Activated naive CD4-positive, alpha-beta T cell treated with anti-CD3 and anti-CD28 coated beads, Interleukin-2, amount 10 ng/mL, durations not matched to agents 7 days and 5 days (primary cell): ENCODE measurements at regions not wholly inside any gene's neighbourhood (a gene's known extent, or its start where the extent isn't known, plus 50 kb on each side); places are given as distances from the start of the nearest gene placed in this dataset.

Experiments
- CTCF ChIA-PET: fragments of 350-600 bp; sonication (Branson Sonifier 250); formaldehyde crosslinking; loops from one replicate; lab custom pipeline; 2021; ENCODE audit warnings: antibody characterized with exemption; lab: Charles Lee
- DNase-seq: peaks from one replicate; pipeline ENCODE4 v3.0.0-alpha.2; 2020
- H3K27ac Mint-ChIP-seq: one replicate; pipeline ENCODE4 v1.8.0; 2021; ENCODE audit warnings: mild to moderate bottlenecking, moderate library complexity, mixed read lengths
- H3K27me3 Mint-ChIP-seq: one replicate; pipeline ENCODE4 v1.8.0; 2021; ENCODE audit warnings: mild to moderate bottlenecking, mixed read lengths
- H3K36me3 Mint-ChIP-seq: one replicate; pipeline ENCODE4 v1.8.0; 2021; ENCODE audit warnings: mixed read lengths
- H3K4me1 Mint-ChIP-seq: one replicate; pipeline ENCODE4 v1.8.0; 2021; ENCODE audit warnings: mixed read lengths
- H3K4me3 Mint-ChIP-seq: one replicate; pipeline ENCODE4 v1.8.0; 2021; ENCODE audit warnings: mild to moderate bottlenecking, moderate library complexity, mixed read lengths
- H3K9me3 Mint-ChIP-seq: one replicate; pipeline ENCODE4 v1.8.0; 2021; ENCODE audit warnings: mixed read lengths

GRCh38 chr13:50323440-50324065 is 308.3 kb downstream of the KCNRG start:
- H3K4me3 Mint-ChIP-seq = no peak overlapping the region
- no peaks in the 10 kb centered on the region for H3K9me3 Mint-ChIP-seq
- peaks cover 12% of the 10 kb centered on the region for H3K27me3 Mint-ChIP-seq
- DNase-seq = no peak
- CTCF ChIA-PET = no interaction called here
- H3K27ac Mint-ChIP-seq = no peak overlapping the region
- H3K4me1 Mint-ChIP-seq = peaks cover 10% of the 10 kb centered on the region
- no peaks in the 10 kb centered on the region for H3K36me3 Mint-ChIP-seq

GRCh38 chr13:50326271-50326670 is 311.0 kb downstream of the KCNRG start:
- no peaks in the 10 kb centered on the region for H3K4me1 Mint-ChIP-seq
- no peaks in the 10 kb centered on the region for H3K9me3 Mint-ChIP-seq
- H3K36me3 Mint-ChIP-seq = no peaks in the 10 kb centered on the region
- H3K27me3 Mint-ChIP-seq = peaks cover 12% of the 10 kb centered on the region
- DNase-seq = no peak
- H3K27ac Mint-ChIP-seq = no peak overlapping the region
- no peak overlapping the region for H3K4me3 Mint-ChIP-seq
- CTCF ChIA-PET = no interaction called here

- CTCF ChIA-PET = no interaction called here
- Mint-ChIP-seq H3K27ac (no peak overlapping the region), H3K4me1 (no peaks in the 10 kb centered on the region), H3K27me3 (peaks cover 12% of the 10 kb centered on the region), H3K9me3 (no peaks in the 10 kb centered on the region), H3K36me3 (no peaks in the 10 kb centered on the region), H3K4me3 (no peak overlapping the region)
- DNase-seq = no peak
These were observed 311.6 kb downstream of the KCNRG start for GRCh38 chr13:50326811-50327210.

- CTCF ChIA-PET = no interaction called here
- no peak for DNase-seq
- no peaks in the 10 kb centered on the region for H3K4me1 Mint-ChIP-seq
- no peaks in the 10 kb centered on the region for H3K36me3 Mint-ChIP-seq
- H3K27me3 Mint-ChIP-seq = peaks cover 4% of the 10 kb centered on the region
- H3K4me3 Mint-ChIP-seq = no peak overlapping the region
- no peak overlapping the region for H3K27ac Mint-ChIP-seq
- H3K9me3 Mint-ChIP-seq = no peaks in the 10 kb centered on the region
These were observed 319.0 kb downstream of the KCNRG start for GRCh38 chr13:50334115-50334778.

GRCh38 chr13:50334944-50335343 is 319.7 kb downstream of the KCNRG start:
- no peaks in the 10 kb centered on the region for H3K36me3 Mint-ChIP-seq
- CTCF ChIA-PET = no interaction called here
- H3K4me1 Mint-ChIP-seq = no peaks in the 10 kb centered on the region
- DNase-seq = no peak
- H3K9me3 Mint-ChIP-seq = no peaks in the 10 kb centered on the region
- H3K4me3 Mint-ChIP-seq = no peak overlapping the region
- no peak overlapping the region for H3K27ac Mint-ChIP-seq
- H3K27me3 Mint-ChIP-seq = peaks cover 9% of the 10 kb centered on the region

GRCh38 chr13:50339271-50339670 is 324.0 kb downstream of the KCNRG start:
- CTCF ChIA-PET = interaction anchor here (1.0 kb wide), 1 partner anchor 21 kb away, joined by 3 read pairs; no protein-coding TSS in a partner anchor
- Mint-ChIP-seq H3K4me1 (no peaks in the 10 kb centered on the region), H3K27me3 (peaks cover 15% of the 10 kb centered on the region), H3K27ac (no peak overlapping the region), H3K4me3 (no peak overlapping the region), H3K36me3 (no peaks in the 10 kb centered on the region), H3K9me3 (no peaks in the 10 kb centered on the region)
- DNase-seq = no peak

- H3K4me1 Mint-ChIP-seq = peaks cover 3% of the 10 kb centered on the region
- no peaks in the 10 kb centered on the region for H3K9me3 Mint-ChIP-seq
- no peak overlapping the region for H3K27ac Mint-ChIP-seq
- H3K4me3 Mint-ChIP-seq = no peak overlapping the region
- no peak for DNase-seq
- no peaks in the 10 kb centered on the region for H3K36me3 Mint-ChIP-seq
- peaks cover 15% of the 10 kb centered on the region for H3K27me3 Mint-ChIP-seq
- CTCF ChIA-PET = interaction anchor here (1.0 kb wide), 1 partner anchor 20 kb away, joined by 3 read pairs; no protein-coding TSS in a partner anchor
These were observed 324.9 kb downstream of the KCNRG start for GRCh38 chr13:50340146-50340545.

- Mint-ChIP-seq H3K27me3 (peaks cover 15% of the 10 kb centered on the region), H3K9me3 (no peaks in the 10 kb centered on the region), H3K4me1 (peaks cover 3% of the 10 kb centered on the region), H3K4me3 (no peak overlapping the region), H3K36me3 (no peaks in the 10 kb centered on the region), H3K27ac (no peak overlapping the region)
- CTCF ChIA-PET = no interaction called here
- no peak for DNase-seq
These were observed 325.5 kb downstream of the KCNRG start for GRCh38 chr13:50340551-50341287.

- Mint-ChIP-seq H3K9me3 (no peaks in the 10 kb centered on the region), H3K36me3 (no peaks in the 10 kb centered on the region), H3K27me3 (peaks cover 15% of the 10 kb centered on the region), H3K4me3 (no peak overlapping the region), H3K4me1 (peaks cover 3% of the 10 kb centered on the region), H3K27ac (no peak overlapping the region)
- no peak for DNase-seq
- CTCF ChIA-PET = no interaction called here
These were observed 326.3 kb downstream of the KCNRG start for GRCh38 chr13:50341526-50341925.

- Mint-ChIP-seq H3K4me1 (peaks cover 3% of the 10 kb centered on the region), H3K9me3 (no peaks in the 10 kb centered on the region), H3K4me3 (no peak overlapping the region), H3K27ac (no peak overlapping the region), H3K27me3 (peaks cover 27% of the 10 kb centered on the region), H3K36me3 (no peaks in the 10 kb centered on the region)
- CTCF ChIA-PET = no interaction called here
- no peak for DNase-seq
These were observed 329.5 kb downstream of the KCNRG start for GRCh38 chr13:50344717-50345116.

- no peak for DNase-seq
- no peaks in the 10 kb centered on the region for H3K9me3 Mint-ChIP-seq
- no peak overlapping the region for H3K4me3 Mint-ChIP-seq
- peaks cover 20% of the 10 kb centered on the region for H3K27me3 Mint-ChIP-seq
- H3K27ac Mint-ChIP-seq = no peak overlapping the region
- no peaks in the 10 kb centered on the region for H3K36me3 Mint-ChIP-seq
- H3K4me1 Mint-ChIP-seq = peaks cover 3% of the 10 kb centered on the region
- CTCF ChIA-PET = no interaction called here
These were observed 330.6 kb downstream of the KCNRG start for GRCh38 chr13:50345804-50346203.

- H3K36me3 Mint-ChIP-seq = no peaks in the 10 kb centered on the region
- DNase-seq = no peak
- H3K4me1 Mint-ChIP-seq = peaks cover 3% of the 10 kb centered on the region
- H3K9me3 Mint-ChIP-seq = no peaks in the 10 kb centered on the region
- CTCF ChIA-PET = no interaction called here
- H3K4me3 Mint-ChIP-seq = no peak overlapping the region
- peaks cover 17% of the 10 kb centered on the region for H3K27me3 Mint-ChIP-seq
- no peak overlapping the region for H3K27ac Mint-ChIP-seq
These were observed 333.1 kb downstream of the KCNRG start for GRCh38 chr13:50348371-50348770.

GRCh38 chr13:50352720-50353480 is 337.7 kb downstream of the KCNRG start:
- DNase-seq = no peak
- Mint-ChIP-seq H3K27ac (no peak overlapping the region), H3K27me3 (peaks cover 6% of the 10 kb centered on the region), H3K36me3 (no peaks in the 10 kb centered on the region), H3K4me3 (no peak overlapping the region), H3K4me1 (peaks cover 11% of the 10 kb centered on the region), H3K9me3 (no peaks in the 10 kb centered on the region)
- CTCF ChIA-PET = no interaction called here
